ENCODE measurements at regions not wholly inside any gene's neighbourhood (a gene's known extent, or its start where the extent isn't known, plus 50 kb on each side); places are given as distances from the start of the nearest gene placed in this dataset.

DNA sequence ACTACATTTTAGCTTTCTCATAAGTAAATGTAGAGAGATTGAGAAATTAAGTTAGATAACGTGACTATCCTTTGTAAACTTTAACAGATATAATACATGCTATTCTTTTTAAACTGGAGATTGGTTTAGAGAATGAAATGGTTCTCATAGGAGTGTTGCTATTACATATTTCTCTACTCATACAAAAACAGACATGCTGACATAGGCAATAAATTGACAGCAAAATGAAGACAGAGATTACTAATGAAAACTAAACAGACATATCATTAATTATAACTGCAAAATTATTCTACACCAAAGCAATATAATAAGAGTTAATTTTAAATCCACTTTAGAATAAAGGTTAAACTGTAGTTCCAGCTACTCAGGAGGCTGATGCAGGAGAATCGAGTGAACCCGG lies 227.6 kb downstream of the CBLN2 start:
- no peak for TF ChIP-seq CTCF (conservative IDR thresholded peaks at IDR 0.05 in 1 of 2, IDR thresholded peaks at IDR 0.05 in 1 of 2; ENCODE audit: extremely low read depth in 1 of 2, insufficient read depth in 1 of 2, low read depth in 1 of 2, low read length in 2 of 2)
- no peak for TF ChIP-seq EZH2 (IDR thresholded peaks at IDR 0.05; ENCODE audit: borderline replicate concordance, low read length)

Measured in mammary epithelial cell (primary cell).